Testis (tissue), 2 donors: ENCODE measurements at regions not wholly inside any gene's neighbourhood (a gene's known extent, or its start where the extent isn't known, plus 50 kb on each side); places are given as distances from the start of the nearest gene placed in this dataset.

ENCODE experiments used
- DNase-seq: peaks from one replicate; pipeline ENCODE4 v3.0.0-alpha.2; 2019
- H3K27ac ChIP-seq, 2 donors: fragments of 200-600 bp; sonication (generic); one replicate each; pipeline ENCODE4 v1.5.1; 2019
- H3K27me3 ChIP-seq: fragments of 200-600 bp; sonication (generic); one replicate; pipeline ENCODE4 v1.5.1; 2019
- H3K36me3 ChIP-seq: fragments of 200-600 bp; sonication (generic); one replicate; pipeline ENCODE4 v1.5.1; 2017; ENCODE audit warnings: low read depth; ENCODE audit errors: missing control alignments
- H3K4me1 ChIP-seq: fragments of 200-600 bp; sonication (generic); one replicate; pipeline ENCODE4 v1.5.1; 2019
- H3K4me3 ChIP-seq, 2 donors: fragments of 200-600 bp; sonication (generic); one replicate each; pipeline ENCODE4 v1.5.1; 2017 to 2019
- H3K9me3 ChIP-seq: fragments of 200-600 bp; sonication (generic); one replicate; pipeline ENCODE4 v1.5.1; 2017
- CTCF ChIP-seq, 3 experiments: fragments of 450-650 bp in 2 of 3; fragments of 200-600 bp in 1 of 3; sonication (generic) in 1 of 3; IDR thresholded peaks; one replicate each; pipeline ENCODE4 v1.5.1; 2016 to 2019; ENCODE audit warnings: antibody characterized with exemption in 3 of 3, mild to moderate bottlenecking in 2 of 3, moderate library complexity in 1 of 3
- POLR2A ChIP-seq: fragments of 450-650 bp; IDR thresholded peaks from one replicate; pipeline ENCODE4 v1.6.1; 2017; ENCODE audit warnings: antibody characterized with exemption, mild to moderate bottlenecking, moderate library complexity
- WGBS, 2 donors: methylation state at CpG; one replicate each; pipeline ENCODE4 v1.1.5; 2018; 5-methylcytosine and 5-hydroxymethylcytosine counted together
- intact Hi-C: fragments of 100-400 bp; cut with DNase I; formaldehyde crosslinking; loops from one replicate; pipeline ENCODE4 v1.15.1; 2023; ENCODE audit warnings: low total_unique reads

- DNase-seq, result no peak
- intact Hi-C loops, result no loop called here
- WGBS, 2 donors, result 76 to 81% methylated on average over 1 of the region's 1 CpG
- Histone ChIP-seq H3K36me3 (no peaks in the 10 kb centered on the region), H3K4me1 (no peaks in the 10 kb centered on the region), H3K9me3 (no peaks in the 10 kb centered on the region), H3K27me3 (no peaks in the 10 kb centered on the region), H3K27ac (no peak overlapping the region), H3K4me3 (no peak overlapping the region)
- no peak for TF ChIP-seq CTCF (IDR thresholded peaks at IDR 0.05)
- no peak for TF ChIP-seq POLR2A
Observed at GRCh38 chr9:13432904-13433303, 153.4 kb upstream of the MPDZ start.

GRCh38 chr9:13431692-13432091 is 152.2 kb upstream of the MPDZ start:
- TF ChIP-seq CTCF (IDR thresholded peaks at IDR 0.05), result no peak
- no peak for TF ChIP-seq POLR2A
- Histone ChIP-seq H3K36me3 (no peaks in the 10 kb centered on the region), H3K27ac (no peak overlapping the region), H3K9me3 (no peaks in the 10 kb centered on the region), H3K4me3 (no peak overlapping the region), H3K4me1 (no peaks in the 10 kb centered on the region), H3K27me3 (no peaks in the 10 kb centered on the region)
- 65 to 79% methylated on average over 2 of the region's 2 CpGs for WGBS, 2 donors
- intact Hi-C loops, result no loop called here
- no peak for DNase-seq

- Histone ChIP-seq H3K36me3 (no peaks in the 10 kb centered on the region), H3K4me3 (no peak overlapping the region), H3K4me1 (no peaks in the 10 kb centered on the region), H3K9me3 (no peaks in the 10 kb centered on the region), H3K27me3 (no peaks in the 10 kb centered on the region), H3K27ac (no peak overlapping the region)
- no peak for DNase-seq
- intact Hi-C loops, result no loop called here
- 50 to 67% methylated on average over 2 to 6 of the region's 6 CpGs for WGBS, 2 donors
- TF ChIP-seq POLR2A (no peak), CTCF (IDR thresholded peaks at IDR 0.05) (no peak)
Observed at GRCh38 chr9:13431222-13431536, 151.7 kb upstream of the MPDZ start.

GRCh38 chr9:13430368-13431221 is 151.1 kb upstream of the MPDZ start:
- Histone ChIP-seq H3K27ac (no peak overlapping the region), H3K4me3 (no peak overlapping the region), H3K27me3 (no peaks in the 10 kb centered on the region), H3K4me1 (no peaks in the 10 kb centered on the region), H3K9me3 (no peaks in the 10 kb centered on the region), H3K36me3 (no peaks in the 10 kb centered on the region)
- no peak for TF ChIP-seq CTCF (IDR thresholded peaks at IDR 0.05)
- no peak for TF ChIP-seq POLR2A
- 57 to 61% methylated on average over 9 to 11 of the region's 11 CpGs for WGBS, 2 donors
- DNase-seq, result no peak
- intact Hi-C loops, result no loop called here
